Liver (tissue), 8 donors: ENCODE measurements at regions not wholly inside any gene's neighbourhood (a gene's known extent, or its start where the extent isn't known, plus 50 kb on each side); places are given as distances from the start of the nearest gene placed in this dataset.

Experiments
- DNase-seq: peaks from one replicate; pipeline ENCODE4 v3.0.0-alpha.2; 2017; ENCODE audit warnings: low spot score
- H3K27ac ChIP-seq, 2 donors: one replicate each; pipeline ENCODE4 v1.7.0; 2013; ENCODE audit warnings: inconsistent platforms in 2 of 2, low read length in 2 of 2, control low read depth in 1 of 2, low read depth in 1 of 2, mild to moderate bottlenecking in 1 of 2
- H3K27me3 ChIP-seq, 4 donors: one replicate each; pipeline versions ENCODE4 v1.6.1 to v1.7.0; 2013; ENCODE audit warnings: low read length in 3 of 4, inconsistent platforms in 1 of 4, mild to moderate bottlenecking in 1 of 4, moderate library complexity in 1 of 4; ENCODE audit not compliant: control insufficient read depth in 4 of 4, insufficient read depth in 4 of 4
- H3K36me3 ChIP-seq, 4 donors: one replicate each; pipeline versions ENCODE4 v1.6.1 to v1.7.0; 2013; ENCODE audit warnings: low read length in 3 of 4, mild to moderate bottlenecking in 3 of 4, low read depth in 1 of 4, moderate library complexity in 1 of 4; ENCODE audit not compliant: control insufficient read depth in 4 of 4, insufficient read depth in 3 of 4
- H3K4me1 ChIP-seq, 4 donors: one replicate each; pipeline versions ENCODE4 v1.6.1 to v1.7.0; 2013; ENCODE audit warnings: low read length in 3 of 4, mild to moderate bottlenecking in 3 of 4, moderate library complexity in 1 of 4; ENCODE audit not compliant: control insufficient read depth in 4 of 4, insufficient read depth in 4 of 4
- H3K4me3 ChIP-seq, 3 donors: one replicate each; pipeline versions ENCODE4 v1.6.1 to v1.7.0; 2013; ENCODE audit warnings: low read length in 3 of 3, control low read depth in 1 of 3, low read depth in 1 of 3, mild to moderate bottlenecking in 1 of 3
- H3K9ac ChIP-seq, 2 donors: one replicate each; pipeline ENCODE4 v1.7.0; 2013; ENCODE audit warnings: low read length in 2 of 2, mild to moderate bottlenecking in 2 of 2, moderate library complexity in 2 of 2, control low read depth in 1 of 2, low read depth in 1 of 2
- H3K9me3 ChIP-seq, 4 donors: one replicate each; pipeline versions ENCODE4 v1.6.1 to v1.7.0; 2013; ENCODE audit warnings: low read length in 3 of 4; ENCODE audit not compliant: control insufficient read depth in 4 of 4
- CTCF ChIP-seq: fragments of 150-350 bp; IDR thresholded peaks from 2 replicates; pipeline ENCODE4 v1.5.1; 2017; ENCODE audit warnings: improper control_type of control experiment, low read depth, low read length; ENCODE audit not compliant: missing input control
- HNF4A ChIP-seq, 2 donors: conservative IDR thresholded peaks; 2 replicates each; pipeline ENCODE4 v1.6.1; 2016; ENCODE audit warnings: antibody characterized with exemption in 2 of 2, mild to moderate bottlenecking in 2 of 2
- HNF4G ChIP-seq: IDR thresholded peaks from 2 replicates; pipeline ENCODE4 v1.6.1; 2016; ENCODE audit warnings: antibody characterized with exemption
- JUND ChIP-seq, 2 donors: IDR thresholded peaks; 2 replicates each; pipeline ENCODE4 v1.6.1; 2016; ENCODE audit warnings: antibody characterized with exemption in 2 of 2
- NR2F2 ChIP-seq: IDR thresholded peaks from 2 replicates; pipeline ENCODE4 v1.6.1; 2016; ENCODE audit warnings: antibody characterized with exemption
- REST ChIP-seq: IDR thresholded peaks from 2 replicates; pipeline ENCODE4 v1.6.1; 2016; ENCODE audit warnings: antibody characterized with exemption, mild to moderate bottlenecking
- TAF1 ChIP-seq: conservative IDR thresholded peaks from 2 replicates; pipeline ENCODE4 v1.6.1; 2016; ENCODE audit warnings: antibody characterized with exemption, mild to moderate bottlenecking
- WGBS: extraction: QIAGEN DNeasy Blood & Tissue Kit; methylation state at CpG from one replicate; pipeline ENCODE4 v1.1.7; 2013; 5-methylcytosine and 5-hydroxymethylcytosine counted together
- donor health status: healthy.
- donor health status: healthy.
- donor health status: healthy.
- donor health status: healthy.
- donor health status: healthy.

DNA sequence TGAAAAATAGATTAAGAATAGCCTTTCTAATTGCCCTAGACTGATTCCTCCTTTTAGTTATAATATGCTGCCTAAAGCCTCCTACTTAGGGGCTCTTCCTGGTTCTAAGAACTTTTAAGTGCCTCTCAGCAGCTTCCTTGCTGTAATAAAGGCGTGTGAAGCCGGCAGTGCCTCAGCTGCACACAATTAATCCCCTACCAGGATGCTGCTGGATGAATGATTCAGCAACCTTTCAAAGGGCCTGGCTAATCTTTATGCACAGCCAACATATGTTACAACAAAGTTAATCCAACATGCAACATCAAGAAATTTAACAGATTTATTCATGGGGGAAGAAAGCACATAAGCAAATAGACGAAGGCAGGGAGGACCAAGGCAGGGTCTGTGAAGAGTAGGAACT, 145.2 kb downstream of the PMP22 start (continued):
- TF ChIP-seq HNF4G = no peak

GRCh38 chr17:15117239-15117638, 147.9 kb downstream of the PMP22 start:
- no peak for TF ChIP-seq CTCF
- TF ChIP-seq TAF1 = no peak
- TF ChIP-seq NR2F2 = no peak
- no peak for TF ChIP-seq REST
- WGBS = 65% methylated on average over 2 of the region's 2 CpGs

DNA sequence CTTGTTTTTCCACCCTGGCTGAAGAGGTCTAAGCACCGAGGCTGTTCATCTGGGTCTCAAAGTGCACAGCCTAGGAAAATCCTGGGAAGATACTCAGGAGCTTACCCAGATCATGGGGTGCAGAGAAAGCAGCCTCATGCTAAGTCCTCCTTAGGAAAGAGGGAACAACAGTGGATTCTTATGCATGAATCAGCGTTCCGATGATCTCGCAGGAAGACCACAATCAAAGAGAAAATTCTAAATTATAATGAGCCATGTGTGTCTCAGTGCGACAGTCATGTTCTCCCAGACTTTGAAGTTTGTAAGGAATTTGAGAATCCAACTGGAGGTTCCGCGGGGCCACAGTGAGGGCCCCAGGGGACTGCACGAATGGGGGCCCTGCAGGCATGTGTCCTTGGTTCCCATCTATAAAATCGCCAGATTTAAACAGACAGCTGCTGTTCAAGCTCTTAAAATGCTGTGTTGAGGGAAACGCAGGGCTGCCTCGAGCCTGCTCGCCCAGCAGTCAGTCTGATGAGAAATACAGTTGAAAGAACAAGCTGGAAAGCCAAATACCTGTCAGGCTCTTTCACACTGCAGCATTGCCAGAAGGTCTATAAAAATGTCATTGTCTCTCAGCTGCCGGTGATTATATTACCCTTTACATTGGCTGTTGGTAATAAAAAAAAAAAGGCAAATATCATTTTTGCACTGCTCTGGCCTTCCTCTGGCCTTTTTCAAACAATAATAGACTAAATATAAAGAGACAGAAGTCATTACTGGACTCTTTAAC, 152.1 kb downstream of the PMP22 start:
- Histone ChIP-seq H3K9ac (no peak overlapping the region), H3K36me3 (no peaks in the 10 kb centered on the region), H3K9me3 (peaks cover 0 to 22% (median 9%) of the 10 kb centered on the region in 4 donors), H3K4me1 (no peaks in the 10 kb centered on the region), H3K27ac (no peak overlapping the region), H3K4me3 (no peak overlapping the region), H3K27me3 (peaks cover 0 to 3% (median 0%) of the 10 kb centered on the region in 4 donors)
- WGBS = 82% methylated on average over 13 of the region's 13 CpGs
- no peak for DNase-seq
- no peak for TF ChIP-seq REST
- no peak for TF ChIP-seq HNF4G
- no peak for TF ChIP-seq JUND (IDR thresholded peaks at IDR 0.05)
- TF ChIP-seq HNF4A (conservative IDR thresholded peaks at IDR 0.05) = no peak
- no peak for TF ChIP-seq TAF1

More at GRCh38 chr17:15117239-15117638, 147.9 kb downstream of the PMP22 start:
- Histone ChIP-seq H3K4me1 (no peaks in the 10 kb centered on the region), H3K36me3 (no peaks in the 10 kb centered on the region), H3K9ac (no peak overlapping the region), H3K27me3 (no peaks in the 10 kb centered on the region), H3K4me3 (no peak overlapping the region), H3K9me3 (peaks cover 0 to 26% (median 10%) of the 10 kb centered on the region in 4 donors), H3K27ac (no peak overlapping the region)
- no peak for DNase-seq
